Endothelial cell of umbilical vein (primary cell): ENCODE measurements at regions not wholly inside any gene's neighbourhood (a gene's known extent, or its start where the extent isn't known, plus 50 kb on each side); places are given as distances from the start of the nearest gene placed in this dataset.

Experiments used
- BruUV-seq: library from RNA; stranded (reverse); fragments of 400-500 nt; replicated peaks from 2 replicates; lab custom pipeline; 2021; lab: Mats Ljungman, UMichigan
- CTCF ChIA-PET: fragments of 300-600, 350-600 bp; sonication (Branson Sonifier 250); formaldehyde crosslinking; loops from one replicate; lab custom pipeline; 2021; ENCODE audit warnings: antibody characterized with exemption, inconsistent platforms; lab: Charles Lee
- POLR2A ChIA-PET: fragments of 300-600, 350-600 bp; sonication (Branson Sonifier 250); formaldehyde crosslinking; loops from one replicate; lab custom pipeline; 2021; ENCODE audit warnings: antibody characterized with exemption, inconsistent platforms; lab: Charles Lee
- DNase-seq: peaks from one replicate; pipeline ENCODE4 v3.0.0-alpha.2; 2011; ENCODE audit warnings: low read depth, low spot score
- FAIRE-seq: peaks from 2 replicates; lab custom pipeline; 2011; peaks lifted over from hg19 to GRCh38; lab: Jason Lieb, UNC
- H2AFZ ChIP-seq: 2 replicates; pipeline ENCODE4 v1.6.0; 2012; ENCODE audit warnings: low read depth, low read length, control low read depth, inconsistent platforms
- H3K27ac ChIP-seq: 2 replicates; pipeline ENCODE4 v1.5.1; 2011; ENCODE audit warnings: low read depth, mild to moderate bottlenecking, control low read depth, low read length, moderate library complexity; ENCODE audit not compliant: insufficient read depth
- H3K27me3 ChIP-seq, 2 experiments: 2 replicates each; pipeline versions ENCODE4 v1.6.0 to v1.6.1; 2011; ENCODE audit warnings: low read length in 2 of 2, mixed read lengths in 1 of 2; ENCODE audit not compliant: control insufficient read depth in 2 of 2, insufficient read depth in 2 of 2
- H3K36me3 ChIP-seq, 2 experiments: 2 replicates in 1 of 2; 3 replicates in 1 of 2; pipeline ENCODE4 v1.5.1; 2011; ENCODE audit warnings: low read length in 2 of 2, mild to moderate bottlenecking in 1 of 2, moderate library complexity in 1 of 2; ENCODE audit not compliant: control insufficient read depth in 2 of 2, insufficient read depth in 2 of 2; ENCODE audit errors: extremely low read depth in 1 of 2
- H3K4me1 ChIP-seq: 3 replicates; pipeline ENCODE4 v1.5.1; 2011; ENCODE audit warnings: mild to moderate bottlenecking, low read length; ENCODE audit not compliant: control insufficient read depth, insufficient read depth; ENCODE audit errors: extremely low read depth
- H3K4me2 ChIP-seq: 2 replicates; pipeline ENCODE4 v1.6.1; 2011; ENCODE audit warnings: low read length, control low read depth, mixed read lengths; ENCODE audit not compliant: insufficient read depth
- H3K4me3 ChIP-seq, 3 experiments: fragments of 200-600 bp in 1 of 3; sonication (generic), shearing (Covaris generic) in 1 of 3; replicated peaks in 1 of 3; 2 replicates each; pipeline ENCODE4 v1.5.1; 2011 to 2016; ENCODE audit warnings: control low read depth in 3 of 3, low read length in 3 of 3, mild to moderate bottlenecking in 2 of 3, inconsistent platforms in 1 of 3, low read depth in 1 of 3, moderate library complexity in 1 of 3; ENCODE audit not compliant: insufficient read depth in 1 of 3
- H3K79me2 ChIP-seq: 2 replicates; pipeline ENCODE4 v1.6.0; 2012; ENCODE audit warnings: low read length, inconsistent platforms; ENCODE audit not compliant: control insufficient read depth, insufficient read depth
- H3K9ac ChIP-seq: replicated peaks from 2 replicates; pipeline ENCODE3; 2011; ENCODE audit warnings: low read length, control low read depth; ENCODE audit not compliant: insufficient read depth; ENCODE audit errors: extremely low read depth
- H3K9me1 ChIP-seq: replicated peaks from 3 replicates; pipeline ENCODE4 v1.6.0; 2011; ENCODE audit warnings: mild to moderate bottlenecking, low read length; ENCODE audit not compliant: control insufficient read depth, insufficient read depth; ENCODE audit errors: extremely low read depth
- H3K9me3 ChIP-seq: replicated peaks from 2 replicates; pipeline ENCODE4 v1.5.1; 2012; ENCODE audit warnings: low read length, inconsistent platforms; ENCODE audit not compliant: control insufficient read depth, insufficient read depth
- H4K20me1 ChIP-seq: replicated peaks from 2 replicates; pipeline ENCODE3; 2011; ENCODE audit warnings: mild to moderate bottlenecking, low read length; ENCODE audit not compliant: control insufficient read depth, insufficient read depth; ENCODE audit errors: extremely low read depth
- EZH2 ChIP-seq: IDR thresholded peaks from 2 replicates; pipeline ENCODE4 v1.6.1; 2012; ENCODE audit warnings: borderline replicate concordance, low read depth, mild to moderate bottlenecking, moderate library complexity, low read length, inconsistent platforms; ENCODE audit not compliant: severe bottlenecking
- FOS ChIP-seq: IDR thresholded peaks from 2 replicates; pipeline ENCODE4 v1.6.1; 2011; ENCODE audit warnings: mild to moderate bottlenecking, low read length, moderate library complexity, borderline replicate concordance; ENCODE audit not compliant: insufficient read depth
- GATA2 ChIP-seq: IDR thresholded peaks from 2 replicates; pipeline ENCODE4 v1.7.0; 2011; ENCODE audit warnings: low read depth, mild to moderate bottlenecking, moderate library complexity, mixed read lengths, low read length; ENCODE audit not compliant: insufficient read length, insufficient read depth
- JUN ChIP-seq: IDR thresholded peaks from 2 replicates; pipeline ENCODE4 v1.6.1; 2011; ENCODE audit warnings: borderline replicate concordance, low read depth; ENCODE audit not compliant: insufficient read length, insufficient read depth
- MYC ChIP-seq: IDR thresholded peaks from one replicate; pipeline ENCODE4 v1.6.1; 2011; ENCODE audit warnings: mild to moderate bottlenecking, low read depth, low read length
- POLR2A ChIP-seq: IDR thresholded peaks from 2 replicates; pipeline ENCODE4 v1.6.1; 2012; ENCODE audit warnings: low read depth, mild to moderate bottlenecking, control low read depth, low read length
- POLR2AphosphoS5 ChIP-seq: IDR thresholded peaks from 2 replicates; pipeline ENCODE4 v1.6.1; 2012; ENCODE audit warnings: low read depth, mild to moderate bottlenecking, control low read depth, low read length, moderate library complexity; ENCODE audit not compliant: insufficient read depth
- dilution Hi-C: fragments of 300-500 bp; cut with MboI; formaldehyde crosslinking; loops from one replicate; pipeline ENCODE4 v1.15.0; 2019; ENCODE audit warnings: low sequenced_read_pairs; ENCODE audit not compliant: extremely low pct_ligation_motif_present
- intact Hi-C: fragments of 100-400 bp; cut with micrococcal nuclease; formaldehyde crosslinking; loops from one replicate; pipeline ENCODE4 v1.10.0; 2022
- TF ChIP-seq, protein P1 (sequence below), 2 donors: IDR thresholded peaks; 1 replicate in 1 of 2; 2 replicates in 1 of 2; pipeline ENCODE4 v1.5.1; 2011; ENCODE audit warnings: low read length in 2 of 2, mild to moderate bottlenecking in 2 of 2, moderate library complexity in 2 of 2, control low read depth in 1 of 2, inconsistent platforms in 1 of 2, low read depth in 1 of 2; ENCODE audit not compliant: insufficient read depth in 1 of 2; ENCODE audit errors: extremely low read depth in 1 of 2
- TF ChIP-seq, protein P2 (sequence below): IDR thresholded peaks from 2 replicates; pipeline ENCODE4 v1.6.1; 2011; ENCODE audit not compliant: insufficient read depth, insufficient read length

DNA sequence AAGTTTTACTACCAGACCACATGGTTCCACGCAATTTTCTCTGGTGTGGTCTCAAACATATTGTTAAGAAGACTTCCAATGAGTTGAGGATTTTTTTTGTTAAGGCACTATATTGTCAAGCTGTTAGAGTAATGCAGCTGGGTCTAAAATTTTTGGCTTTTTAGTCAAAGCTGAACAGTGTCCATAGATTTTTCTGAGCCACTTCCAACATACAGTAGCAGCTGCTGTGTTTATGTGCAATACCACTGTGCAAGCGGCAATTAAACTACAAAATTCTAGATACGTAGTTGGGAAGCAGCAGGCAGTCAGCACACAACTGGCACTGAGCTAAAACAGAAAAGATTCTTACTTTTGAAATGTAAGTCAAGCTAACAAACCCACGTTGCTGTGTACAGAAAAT lies 1551.1 kb upstream of the AGA start:
- Histone ChIP-seq H3K79me2 (no peaks in the 10 kb centered on the region), H3K9me3 (peaks cover 3% of the 10 kb centered on the region), H3K27ac (no peak overlapping the region), H3K4me3 (no peak overlapping the region), H2AFZ (no peak overlapping the region), H3K36me3 (no peaks in the 10 kb centered on the region), H4K20me1 (no peaks in the 10 kb centered on the region), H3K4me2 (no peak overlapping the region), H3K4me1 (no peaks in the 10 kb centered on the region), H3K9ac (no peak overlapping the region), H3K27me3 (no peaks in the 10 kb centered on the region), H3K9me1 (no peaks in the 10 kb centered on the region)
- intact Hi-C loops (no loop called here), dilution Hi-C loops (no loop called here)
- FAIRE-seq (no peak), DNase-seq (no peak)
- TF ChIP-seq, protein P1, sequence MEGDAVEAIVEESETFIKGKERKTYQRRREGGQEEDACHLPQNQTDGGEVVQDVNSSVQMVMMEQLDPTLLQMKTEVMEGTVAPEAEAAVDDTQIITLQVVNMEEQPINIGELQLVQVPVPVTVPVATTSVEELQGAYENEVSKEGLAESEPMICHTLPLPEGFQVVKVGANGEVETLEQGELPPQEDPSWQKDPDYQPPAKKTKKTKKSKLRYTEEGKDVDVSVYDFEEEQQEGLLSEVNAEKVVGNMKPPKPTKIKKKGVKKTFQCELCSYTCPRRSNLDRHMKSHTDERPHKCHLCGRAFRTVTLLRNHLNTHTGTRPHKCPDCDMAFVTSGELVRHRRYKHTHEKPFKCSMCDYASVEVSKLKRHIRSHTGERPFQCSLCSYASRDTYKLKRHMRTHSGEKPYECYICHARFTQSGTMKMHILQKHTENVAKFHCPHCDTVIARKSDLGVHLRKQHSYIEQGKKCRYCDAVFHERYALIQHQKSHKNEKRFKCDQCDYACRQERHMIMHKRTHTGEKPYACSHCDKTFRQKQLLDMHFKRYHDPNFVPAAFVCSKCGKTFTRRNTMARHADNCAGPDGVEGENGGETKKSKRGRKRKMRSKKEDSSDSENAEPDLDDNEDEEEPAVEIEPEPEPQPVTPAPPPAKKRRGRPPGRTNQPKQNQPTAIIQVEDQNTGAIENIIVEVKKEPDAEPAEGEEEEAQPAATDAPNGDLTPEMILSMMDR (IDR thresholded peaks at IDR 0.05; ENCODE audit: extremely low read depth in 1 of 2, insufficient read depth in 1 of 2, low read depth in 1 of 2, low read length in 2 of 2), result no peak
- TF ChIP-seq FOS (no peak), JUN (no peak), POLR2A (no peak), EZH2 (no peak), POLR2AphosphoS5 (no peak), MYC (no peak), GATA2 (no peak)
- TF ChIP-seq, protein P2, sequence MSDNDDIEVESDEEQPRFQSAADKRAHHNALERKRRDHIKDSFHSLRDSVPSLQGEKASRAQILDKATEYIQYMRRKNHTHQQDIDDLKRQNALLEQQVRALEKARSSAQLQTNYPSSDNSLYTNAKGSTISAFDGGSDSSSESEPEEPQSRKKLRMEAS, result no peak
- CTCF ChIA-PET, result no interaction called here
- no TSS peak for BruUV-seq
- POLR2A ChIA-PET, result no interaction called here
